ENCODE measurements at regions not wholly inside any gene's neighbourhood (a gene's known extent, or its start where the extent isn't known, plus 50 kb on each side); places are given as distances from the start of the nearest gene placed in this dataset.

DNA sequence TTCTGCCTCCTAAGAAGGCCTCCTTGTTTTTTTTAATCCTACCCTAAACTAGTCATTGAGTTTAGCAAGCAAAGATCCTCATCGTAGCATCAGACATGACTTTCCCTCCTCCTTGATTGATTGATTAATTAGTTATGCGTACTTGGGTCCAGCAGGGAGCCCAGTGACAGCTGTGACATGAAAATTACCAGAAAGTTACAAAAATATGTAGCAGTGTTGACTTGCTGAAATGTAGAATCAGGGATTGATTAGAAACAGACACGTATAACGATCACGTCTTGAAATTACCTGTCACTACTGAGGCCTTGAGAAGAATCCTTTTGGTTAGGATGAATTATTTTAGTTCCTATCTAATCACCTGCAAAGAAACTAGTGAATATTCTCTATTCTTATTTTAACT lies 167.4 kb upstream of the MPPED2 start:
- TF ChIP-seq SP1 (IDR thresholded peaks at IDR 0.05) (no peak), BHLHE40 (IDR thresholded peaks at IDR 0.05; ENCODE audit: borderline replicate concordance) (no peak), ELF4 (IDR thresholded peaks at IDR 0.05) (no peak), FOXA1 (IDR thresholded peaks at IDR 0.05) (no peak), ARNT (IDR thresholded peaks at IDR 0.05) (no peak), L3MBTL2 (conservative IDR thresholded peaks at IDR 0.05) (no peak), FOXK2 (IDR thresholded peaks at IDR 0.05) (no peak), NFRKB (IDR thresholded peaks at IDR 0.05) (no peak), FOXM1 (IDR thresholded peaks at IDR 0.05; ENCODE audit: borderline replicate concordance) (no peak), TARDBP (IDR thresholded peaks at IDR 0.05) (no peak), ZNF384 (IDR thresholded peaks at IDR 0.05) (no peak)
